Chondrocyte (in vitro differentiated cells): ENCODE measurements at regions not wholly inside any gene's neighbourhood (a gene's known extent, or its start where the extent isn't known, plus 50 kb on each side); places are given as distances from the start of the nearest gene placed in this dataset.

ENCODE experiments used
- DNase-seq: peaks from one replicate; pipeline ENCODE4 v3.0.0; 2021; ENCODE audit warnings: mixed read lengths, low spot score
- H3K27ac Mint-ChIP-seq: one replicate; pipeline ENCODE4 v1.8.0; 2021; ENCODE audit warnings: mild to moderate bottlenecking, moderate library complexity, mixed read lengths; ENCODE audit not compliant: unreplicated experiment
- H3K27me3 Mint-ChIP-seq: 2 replicates; pipeline ENCODE4 v1.8.0; 2021; ENCODE audit warnings: low read depth, mixed read lengths
- H3K36me3 Mint-ChIP-seq: 2 replicates; pipeline ENCODE4 v1.8.0; 2021; ENCODE audit warnings: low read depth, mixed read lengths
- H3K4me1 Mint-ChIP-seq: 2 replicates; pipeline ENCODE4 v1.8.0; 2021; ENCODE audit warnings: low read depth, mild to moderate bottlenecking, mixed read lengths
- H3K4me3 Mint-ChIP-seq: one replicate; pipeline ENCODE4 v1.8.0; 2021; ENCODE audit warnings: mild to moderate bottlenecking, moderate library complexity, mixed read lengths; ENCODE audit not compliant: unreplicated experiment
- H3K9me3 Mint-ChIP-seq: 2 replicates; pipeline ENCODE4 v1.8.0; 2021; ENCODE audit warnings: low read depth, mixed read lengths
- CTCF ChIP-seq: fragments of 200-600 bp; sonication (generic); IDR thresholded peaks from 2 replicates; pipeline ENCODE4 v1.5.0; 2021; ENCODE audit warnings: antibody characterized with exemption, mild to moderate bottlenecking, moderate library complexity

DNA sequence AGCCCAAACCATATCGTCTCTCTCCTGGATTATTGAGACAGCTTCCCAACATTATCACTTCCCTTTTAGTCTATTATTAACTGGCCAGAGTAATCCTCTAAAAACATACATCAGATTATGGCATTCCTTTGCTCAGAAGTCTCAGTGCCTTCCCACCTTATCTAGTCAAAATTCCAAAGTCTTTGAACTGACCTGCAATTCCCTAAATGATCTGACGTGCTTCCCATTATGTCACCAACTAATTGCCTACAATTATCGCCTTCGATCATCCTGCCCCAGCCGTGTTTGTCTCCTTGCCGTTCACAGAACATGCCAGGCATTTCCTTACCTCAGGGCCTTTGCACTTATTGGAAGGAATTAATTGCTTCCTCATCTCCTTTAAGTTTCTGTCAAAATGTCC is 332.4 kb downstream of the IRS1 start:
- peaks cover 7% of the 10 kb centered on the region for H3K9me3 Mint-ChIP-seq
- H3K27ac Mint-ChIP-seq: no peak overlapping the region
- H3K4me1 Mint-ChIP-seq: no peaks in the 10 kb centered on the region
- no peak overlapping the region for H3K4me3 Mint-ChIP-seq
- H3K36me3 Mint-ChIP-seq: no peaks in the 10 kb centered on the region
- DNase-seq: no peak
- TF ChIP-seq CTCF: no peak
- H3K27me3 Mint-ChIP-seq: no peaks in the 10 kb centered on the region

DNA sequence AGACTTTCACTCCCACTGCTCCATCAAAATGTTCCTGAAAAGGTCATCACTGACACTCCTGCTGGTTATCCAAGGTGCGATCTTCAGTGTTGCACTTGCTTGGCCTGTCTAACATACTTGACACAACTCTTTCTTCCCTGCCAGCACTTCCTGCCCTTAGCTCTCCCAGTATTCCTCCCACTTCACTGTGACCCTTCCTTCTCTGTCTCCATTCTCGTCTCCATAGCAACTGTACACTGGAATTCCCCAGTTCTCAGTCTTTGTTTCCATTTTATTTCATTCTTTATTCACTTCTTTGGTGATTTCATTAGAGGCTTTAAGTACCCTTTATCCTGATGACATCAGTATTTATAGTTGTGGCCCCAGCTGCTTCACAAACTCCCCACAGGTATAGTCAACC is 333.0 kb downstream of the IRS1 start:
- Mint-ChIP-seq H3K27me3 (no peaks in the 10 kb centered on the region), H3K27ac (no peak overlapping the region), H3K4me3 (no peak overlapping the region), H3K9me3 (peaks cover 12% of the 10 kb centered on the region), H3K36me3 (no peaks in the 10 kb centered on the region), H3K4me1 (no peaks in the 10 kb centered on the region)
- no peak for TF ChIP-seq CTCF
- no peak for DNase-seq

DNA sequence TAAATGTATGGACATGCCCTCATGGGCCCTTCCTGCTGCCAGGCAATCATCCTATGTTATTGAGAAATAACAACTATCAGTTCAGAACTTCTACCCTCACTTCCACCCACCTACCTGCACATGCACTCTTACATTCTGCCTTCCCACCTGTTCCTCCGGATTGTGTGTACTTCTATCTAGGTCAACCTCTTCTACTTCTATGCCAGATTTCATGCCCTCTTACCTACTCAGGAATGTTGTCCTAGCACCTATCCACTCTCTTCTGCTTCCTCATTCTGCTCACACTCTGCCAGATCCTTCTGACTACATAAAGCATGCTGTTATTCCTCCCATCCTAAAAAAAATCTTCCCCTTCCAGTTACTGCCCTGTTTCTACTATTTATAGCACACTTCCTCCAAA is 333.5 kb downstream of the IRS1 start:
- Mint-ChIP-seq H3K4me1 (no peaks in the 10 kb centered on the region), H3K27ac (no peak overlapping the region), H3K36me3 (no peaks in the 10 kb centered on the region), H3K9me3 (peaks cover 12% of the 10 kb centered on the region), H3K4me3 (no peak overlapping the region), H3K27me3 (no peaks in the 10 kb centered on the region)
- TF ChIP-seq CTCF: no peak
- DNase-seq: no peak

DNA sequence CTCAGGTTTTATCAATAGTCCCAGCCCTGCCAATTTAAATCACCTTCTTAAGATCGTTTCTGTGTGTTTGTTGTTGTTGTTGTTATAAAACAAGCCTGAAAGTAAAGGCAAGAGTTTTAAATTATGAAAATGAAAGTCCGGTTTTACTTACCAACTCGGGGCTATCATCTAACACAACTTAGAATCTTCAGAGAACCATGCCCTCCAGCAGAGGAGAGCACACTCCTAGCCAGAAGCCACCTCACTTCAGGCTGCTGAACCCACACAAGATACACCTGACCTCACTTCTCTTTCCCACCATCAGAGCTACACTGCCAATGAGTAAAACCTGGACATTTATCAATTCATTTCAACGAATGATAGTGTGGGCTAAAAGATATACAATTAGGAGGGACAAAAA is 335.2 kb downstream of the IRS1 start:
- Mint-ChIP-seq H3K27me3 (no peaks in the 10 kb centered on the region), H3K9me3 (peaks cover 12% of the 10 kb centered on the region), H3K36me3 (no peaks in the 10 kb centered on the region), H3K27ac (no peak overlapping the region), H3K4me3 (no peak overlapping the region), H3K4me1 (no peaks in the 10 kb centered on the region)
- no peak for DNase-seq
- TF ChIP-seq CTCF: no peak

DNA sequence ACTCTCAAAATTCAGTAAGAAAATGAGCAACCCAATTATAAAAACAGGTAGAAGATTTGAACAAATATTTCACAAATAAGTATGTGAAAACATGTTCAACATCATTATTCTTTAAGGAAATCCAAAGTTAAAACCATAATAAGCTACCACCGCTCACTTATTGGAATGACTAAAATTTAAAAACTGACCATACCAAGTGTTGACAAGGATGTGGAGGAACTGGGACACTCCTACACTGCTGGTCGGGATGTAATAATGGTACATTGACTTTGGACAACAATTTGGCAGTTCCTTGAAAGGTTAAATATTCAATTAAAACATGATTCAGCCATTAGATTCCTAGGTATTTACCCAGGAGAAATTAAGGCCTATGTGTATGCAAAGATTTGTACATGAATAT is 336.5 kb downstream of the IRS1 start:
- no peaks in the 10 kb centered on the region for H3K36me3 Mint-ChIP-seq
- H3K4me1 Mint-ChIP-seq: no peaks in the 10 kb centered on the region
- no peak overlapping the region for H3K27ac Mint-ChIP-seq
- H3K27me3 Mint-ChIP-seq: no peaks in the 10 kb centered on the region
- no peak overlapping the region for H3K4me3 Mint-ChIP-seq
- peaks cover 12% of the 10 kb centered on the region for H3K9me3 Mint-ChIP-seq
- TF ChIP-seq CTCF: no peak
- no peak for DNase-seq
